ENCODE measurements at regions not wholly inside any gene's neighbourhood (a gene's known extent, or its start where the extent isn't known, plus 50 kb on each side); places are given as distances from the start of the nearest gene placed in this dataset.

DNA sequence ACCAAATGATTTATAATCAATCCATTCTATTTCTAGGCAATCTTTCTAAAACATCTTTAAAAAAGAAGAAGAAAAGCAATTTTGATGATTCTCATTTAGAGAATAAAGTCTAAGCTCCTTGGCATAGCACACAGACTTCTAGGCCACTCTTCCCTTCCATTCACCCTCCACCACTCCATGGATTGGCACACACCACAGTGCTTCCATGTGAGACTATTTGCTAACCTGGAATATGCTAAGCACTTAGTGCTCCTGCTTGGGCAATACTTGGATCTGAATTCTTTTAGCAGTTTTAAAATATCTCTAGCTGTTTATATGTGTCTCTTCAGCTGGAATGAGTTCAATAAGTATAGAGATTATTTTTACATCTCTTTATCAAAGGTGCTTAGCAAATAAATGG, 177.6 kb upstream of the FBXL7 start:
- TF ChIP-seq POLR2A (IDR thresholded peaks at IDR 0.05; ENCODE audit: low read depth, low read length) (no peak), JUN (IDR thresholded peaks at IDR 0.05; ENCODE audit: borderline replicate concordance, insufficient read depth, insufficient read length, low read depth) (no peak), EZH2 (IDR thresholded peaks at IDR 0.05; ENCODE audit: borderline replicate concordance, low read depth, low read length, severe bottlenecking) (no peak), GATA2 (IDR thresholded peaks at IDR 0.05; ENCODE audit: insufficient read depth, insufficient read length, low read depth, low read length) (no peak), POLR2AphosphoS5 (IDR thresholded peaks at IDR 0.05; ENCODE audit: insufficient read depth, low read depth, low read length) (no peak)
- TF ChIP-seq, protein P1, sequence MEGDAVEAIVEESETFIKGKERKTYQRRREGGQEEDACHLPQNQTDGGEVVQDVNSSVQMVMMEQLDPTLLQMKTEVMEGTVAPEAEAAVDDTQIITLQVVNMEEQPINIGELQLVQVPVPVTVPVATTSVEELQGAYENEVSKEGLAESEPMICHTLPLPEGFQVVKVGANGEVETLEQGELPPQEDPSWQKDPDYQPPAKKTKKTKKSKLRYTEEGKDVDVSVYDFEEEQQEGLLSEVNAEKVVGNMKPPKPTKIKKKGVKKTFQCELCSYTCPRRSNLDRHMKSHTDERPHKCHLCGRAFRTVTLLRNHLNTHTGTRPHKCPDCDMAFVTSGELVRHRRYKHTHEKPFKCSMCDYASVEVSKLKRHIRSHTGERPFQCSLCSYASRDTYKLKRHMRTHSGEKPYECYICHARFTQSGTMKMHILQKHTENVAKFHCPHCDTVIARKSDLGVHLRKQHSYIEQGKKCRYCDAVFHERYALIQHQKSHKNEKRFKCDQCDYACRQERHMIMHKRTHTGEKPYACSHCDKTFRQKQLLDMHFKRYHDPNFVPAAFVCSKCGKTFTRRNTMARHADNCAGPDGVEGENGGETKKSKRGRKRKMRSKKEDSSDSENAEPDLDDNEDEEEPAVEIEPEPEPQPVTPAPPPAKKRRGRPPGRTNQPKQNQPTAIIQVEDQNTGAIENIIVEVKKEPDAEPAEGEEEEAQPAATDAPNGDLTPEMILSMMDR (IDR thresholded peaks at IDR 0.05; ENCODE audit: extremely low read depth in 1 of 2, insufficient read depth in 1 of 2, low read depth in 1 of 2, low read length in 2 of 2): no peak
- TF ChIP-seq, protein P2, sequence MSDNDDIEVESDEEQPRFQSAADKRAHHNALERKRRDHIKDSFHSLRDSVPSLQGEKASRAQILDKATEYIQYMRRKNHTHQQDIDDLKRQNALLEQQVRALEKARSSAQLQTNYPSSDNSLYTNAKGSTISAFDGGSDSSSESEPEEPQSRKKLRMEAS (IDR thresholded peaks at IDR 0.05; ENCODE audit: insufficient read depth, insufficient read length): no peak

Measured in endothelial cell of umbilical vein (primary cell).